K562 (cell line): ENCODE measurements at regions not wholly inside any gene's neighbourhood (a gene's known extent, or its start where the extent isn't known, plus 50 kb on each side); places are given as distances from the start of the nearest gene placed in this dataset.

Source experiments
- ATAC-seq: fragments of 200-7000 bp; cut with Tn5 transposase; 3 replicates; pipeline ENCODE4 v1.9.1; 2020; ENCODE audit warnings: moderate library complexity
- BruUV-seq: library from RNA; stranded (reverse); fragments of 400-500 nt; replicated peaks from 2 replicates; lab custom pipeline; 2021; lab: Mats Ljungman, UMichigan
- CTCF ChIA-PET: fragments of 300-600 bp; formaldehyde crosslinking; extraction: SDS; loops from one replicate; lab custom pipeline; 2021; ENCODE audit warnings: low intra/inter-chr PET ratio; lab: Yijun Ruan, JAX
- POLR2A ChIA-PET: fragments of 300-600, 350-650 bp; sonication (Branson Sonifier 250); formaldehyde crosslinking; extraction: SDS; loops from one replicate; lab custom pipeline; 2021; ENCODE audit warnings: antibody characterized with exemption, inconsistent platforms; lab: Yijun Ruan, JAX
- DNase-seq, 4 experiments: peaks; one replicate each; pipeline versions ENCODE4 v3.0.0 to v3.0.0-alpha.2; 2011 to 2018; ENCODE audit warnings: low spot score in 3 of 4, mixed read lengths in 3 of 4; ENCODE audit errors: extremely low read depth in 1 of 4
- FAIRE-seq: peaks from 2 replicates; lab custom pipeline; 2011; peaks lifted over from hg19 to GRCh38; lab: Jason Lieb, UNC
- H2AFZ ChIP-seq: 2 replicates; pipeline ENCODE4 v1.6.0; 2011; ENCODE audit warnings: low read depth, low read length, control low read depth, inconsistent platforms
- H3K27ac ChIP-seq: fragments of 200-600 bp; 3 replicates; pipeline ENCODE4 v1.8.0; 2011; ENCODE audit warnings: low read depth, mild to moderate bottlenecking, control low read depth, inconsistent platforms, low read length, moderate library complexity, mixed read lengths; ENCODE audit errors: extremely low read depth
- H3K27me3 ChIP-seq, 2 experiments: fragments of 300-600 bp in 1 of 2; 2 replicates in 1 of 2; 3 replicates in 1 of 2; pipeline versions ENCODE4 v1.6.0 to v1.8.0; 2011; ENCODE audit warnings: inconsistent platforms in 2 of 2, low read length in 2 of 2, mild to moderate bottlenecking in 1 of 2, mixed read lengths in 1 of 2, moderate library complexity in 1 of 2; ENCODE audit not compliant: control insufficient read depth in 2 of 2, insufficient read depth in 2 of 2
- H3K36me3 ChIP-seq: fragments of 300-600 bp; 3 replicates; pipeline ENCODE4 v1.8.0; 2011; ENCODE audit warnings: mild to moderate bottlenecking, low read length, inconsistent platforms; ENCODE audit not compliant: control insufficient read depth, insufficient read depth
- H3K4me1 ChIP-seq, 2 experiments: fragments of 200-600 bp in 1 of 2; replicated peaks in 1 of 2; 2 replicates in 1 of 2; 3 replicates in 1 of 2; pipeline versions ENCODE4 v1.5.1 to v1.8.0; 2011; ENCODE audit warnings: inconsistent platforms in 2 of 2, low read length in 2 of 2, mild to moderate bottlenecking in 1 of 2, mixed read lengths in 1 of 2, moderate library complexity in 1 of 2; ENCODE audit not compliant: control insufficient read depth in 2 of 2, insufficient read depth in 2 of 2
- H3K4me2 ChIP-seq: 2 replicates; pipeline ENCODE4 v1.6.1; 2011; ENCODE audit warnings: low read length, control low read depth, inconsistent platforms, mixed read lengths; ENCODE audit not compliant: insufficient read depth
- H3K4me3 ChIP-seq: fragments of 200-600 bp; sonication (generic), shearing (Covaris generic); 2 replicates; pipeline ENCODE4 v1.5.1; 2016; ENCODE audit warnings: control low read depth, inconsistent platforms
- H3K79me2 ChIP-seq: fragments of 200-600 bp; 3 replicates; pipeline ENCODE4 v1.8.0; 2011; ENCODE audit warnings: low read length, inconsistent platforms; ENCODE audit not compliant: control insufficient read depth, insufficient read depth
- H3K9ac ChIP-seq, 2 experiments: 2 replicates each; pipeline versions ENCODE4 v1.6.0 to v1.6.1; 2011; ENCODE audit warnings: low read depth in 2 of 2, low read length in 2 of 2, control low read depth in 1 of 2, inconsistent platforms in 1 of 2, mild to moderate bottlenecking in 1 of 2, mixed read lengths in 1 of 2; ENCODE audit not compliant: insufficient read depth in 1 of 2
- H3K9me1 ChIP-seq: one replicate; pipeline ENCODE4 v1.6.0; 2011; ENCODE audit warnings: inconsistent platforms, mild to moderate bottlenecking, low read length, moderate library complexity; ENCODE audit not compliant: control insufficient read depth, insufficient read depth
- H3K9me3 ChIP-seq: replicated peaks from 2 replicates; pipeline ENCODE4 v1.5.1; 2011; ENCODE audit warnings: low read depth, low read length, inconsistent platforms; ENCODE audit not compliant: control insufficient read depth, insufficient read depth
- H4K20me1 ChIP-seq: replicated peaks from 2 replicates; pipeline ENCODE4 v1.6.1; 2011; ENCODE audit warnings: low read length, inconsistent platforms, mixed read lengths; ENCODE audit not compliant: control insufficient read depth, insufficient read depth
- BRF1 ChIP-seq: IDR thresholded peaks from 3 replicates; pipeline ENCODE4 v1.6.1; 2011; ENCODE audit warnings: borderline replicate concordance, mild to moderate bottlenecking; ENCODE audit not compliant: insufficient read length; ENCODE audit errors: extremely low read depth
- CREM ChIP-seq: IDR thresholded peaks from 2 replicates; pipeline ENCODE4 v1.6.1; 2014; ENCODE audit warnings: antibody characterized with exemption, low read depth
- ELF1 ChIP-seq: fragments of 200-800 bp; sonication (Bioruptor generic); IDR thresholded peaks from 2 replicates; pipeline ENCODE4 v1.6.1; 2016; ENCODE audit warnings: missing genetic modification characterization, missing compliant biosample characterization
- FOXP1 ChIP-seq: sonication (generic); formaldehyde crosslinking; IDR thresholded peaks from 2 replicates; pipeline ENCODE4 v1.8.0; 2022; ENCODE audit warnings: mild to moderate bottlenecking, missing genetic modification reagents
- GABPA ChIP-seq: fragments of 200-800 bp; sonication (Bioruptor generic); conservative IDR thresholded peaks from 2 replicates; pipeline ENCODE4 v1.6.1; 2016; ENCODE audit warnings: low read depth, missing genetic modification characterization, missing compliant biosample characterization
- HMG20A ChIP-seq: fragments of 450-650 bp; formaldehyde crosslinking; conservative IDR thresholded peaks from 2 replicates; pipeline ENCODE4 v1.4.0; 2020; ENCODE audit warnings: mild to moderate bottlenecking, mixed read lengths
- JUNB ChIP-seq: fragments of 450-650 bp; formaldehyde crosslinking; conservative IDR thresholded peaks from 2 replicates; pipeline ENCODE4 v1.4.0; 2020; ENCODE audit warnings: mild to moderate bottlenecking
- POLR3G ChIP-seq: IDR thresholded peaks from 2 replicates; pipeline ENCODE4 v1.6.1; 2011; ENCODE audit not compliant: insufficient read length, insufficient replicate concordance; ENCODE audit errors: extremely low read depth
- RBM22 ChIP-seq: fragments of 200-400 bp; formaldehyde crosslinking; IDR thresholded peaks from 2 replicates; pipeline ENCODE4 v1.6.1; 2018; ENCODE audit warnings: low read length, low read depth; ENCODE audit not compliant: poor library complexity, severe bottlenecking
- SIRT6 ChIP-seq: IDR thresholded peaks from one replicate; pipeline ENCODE4 v1.6.1; 2012; ENCODE audit warnings: low read depth, mild to moderate bottlenecking, control low read depth, inconsistent platforms, low read length, moderate library complexity
- SMARCA4 ChIP-seq: fragments of 450-650 bp; IDR thresholded peaks from 2 replicates; pipeline ENCODE4 v1.6.1; 2016
- STAT5B ChIP-seq: fragments of 250-450 bp; sonication (Bioruptor Pico); IDR thresholded peaks from 2 replicates; pipeline ENCODE4 v1.8.0; 2021; ENCODE audit warnings: mild to moderate bottlenecking, inconsistent platforms
- TSC22D4 ChIP-seq: fragments of 450-650 bp; IDR thresholded peaks from 2 replicates; pipeline ENCODE4 v1.6.1; 2016; ENCODE audit warnings: missing genetic modification characterization, missing biosample characterization, control low read depth
- ZBTB33 ChIP-seq: sonication (generic); formaldehyde crosslinking; IDR thresholded peaks from 2 replicates; pipeline ENCODE4 v1.8.1; 2023; ENCODE audit warnings: mild to moderate bottlenecking, missing genetic modification reagents
- ZBTB34 ChIP-seq: fragments of 250-450 bp; sonication (Bioruptor Pico); IDR thresholded peaks from 2 replicates; pipeline ENCODE4 v1.8.0; 2021; ENCODE audit warnings: mild to moderate bottlenecking, moderate library complexity
- ZC3H11A ChIP-seq: IDR thresholded peaks from 2 replicates; pipeline ENCODE4 v1.6.1; 2012; ENCODE audit warnings: low read depth, low read length, improper control_type of control experiment
- ZNF121 ChIP-seq: sonication (generic); formaldehyde crosslinking; conservative IDR thresholded peaks from 2 replicates; pipeline ENCODE4 v1.8.0; 2022; ENCODE audit warnings: missing genetic modification reagents
- ZNF124 ChIP-seq: sonication (generic); formaldehyde crosslinking; IDR thresholded peaks from 2 replicates; pipeline ENCODE4 v1.8.1; 2022; ENCODE audit warnings: missing genetic modification reagents
- ZNF324 ChIP-seq: fragments of 250-450 bp; sonication (Bioruptor Pico); IDR thresholded peaks from 2 replicates; pipeline ENCODE4 v1.4.0; 2020; ENCODE audit warnings: mild to moderate bottlenecking
- WGBS: fragments of 100-300 bp; shearing (Covaris generic); methylation state at CpG from one replicate; pipeline ENCODE4 v1.1.6; 2016; ENCODE audit warnings: low coverage, mixed read lengths; ENCODE audit not compliant: insufficient coverage; ENCODE audit errors: missing lambda C conversion rate; 5-methylcytosine and 5-hydroxymethylcytosine counted together
- in situ Hi-C: fragments of 300-500 bp; cut with MboI; formaldehyde crosslinking; loops from 4 replicates; pipeline ENCODE4 v1.15.0; 2018; ENCODE audit warnings: inconsistent platforms, mixed read lengths
- intact Hi-C: fragments of 100-400 bp; cut with micrococcal nuclease; formaldehyde crosslinking; loops from 2 replicates; pipeline ENCODE4 v1.14.2; 2022

GRCh38 chr2:18368008-18368407 is 192.4 kb downstream of the RDH14 start:
- no peak overlapping the region for H2AFZ ChIP-seq
- ATAC-seq (no peak), FAIRE-seq (no peak), DNase-seq (no peak)
- in situ Hi-C loops (no loop called here), intact Hi-C loops (no loop called here)
- no peak for TF ChIP-seq CREM
- TF ChIP-seq ELF1 (tag): no peak
- TF ChIP-seq JUNB (CRISPR knock-in tag): no peak
- TF ChIP-seq ZBTB33 (CRISPR knock-in tag): no peak
- no peak for TF ChIP-seq RBM22
- TF ChIP-seq FOXP1: no peak
- TF ChIP-seq ZNF124 (CRISPR knock-in tag): no peak
- no peak for TF ChIP-seq ZBTB34 (CRISPR knock-in tag)
- no peak for TF ChIP-seq STAT5B (CRISPR knock-in tag)
- TF ChIP-seq GABPA (tag): no peak
- TF ChIP-seq ZNF324 (CRISPR knock-in tag): no peak
- TF ChIP-seq POLR3G: no peak
- no peak for TF ChIP-seq TSC22D4
- TF ChIP-seq ZNF121: no peak
- no peak for TF ChIP-seq BRF1
- no peak for TF ChIP-seq SMARCA4
- TF ChIP-seq HMG20A (CRISPR knock-in tag): no peak
- TF ChIP-seq ZC3H11A: no peak
- TF ChIP-seq SIRT6: no peak
- H3K4me2 ChIP-seq: no peak overlapping the region
- no peak overlapping the region for H3K4me3 ChIP-seq
- no peaks in the 10 kb centered on the region for H3K27me3 ChIP-seq
- no peaks in the 10 kb centered on the region for H3K79me2 ChIP-seq
- no TSS peak for BruUV-seq
- H3K36me3 ChIP-seq: no peaks in the 10 kb centered on the region
- POLR2A ChIA-PET: no interaction called here
- H4K20me1 ChIP-seq: no peaks in the 10 kb centered on the region
- no peaks in the 10 kb centered on the region for H3K9me1 ChIP-seq
- WGBS: 0% methylated on average over 2 of the region's 2 CpGs
- H3K9ac ChIP-seq: no peak overlapping the region
- H3K9me3 ChIP-seq: no peaks in the 10 kb centered on the region
- H3K27ac ChIP-seq: no peak overlapping the region
- CTCF ChIA-PET: interaction anchor here (0.6 kb wide), 1 partner anchor 1291 kb away, joined by 3 read pairs; no protein-coding TSS in a partner anchor
- no peaks in the 10 kb centered on the region for H3K4me1 ChIP-seq
